HepG2 (cell line): ENCODE measurements at regions not wholly inside any gene's neighbourhood (a gene's known extent, or its start where the extent isn't known, plus 50 kb on each side); places are given as distances from the start of the nearest gene placed in this dataset.

Experiments used
- ATAC-seq: fragments of 200-7000 bp; cut with Tn5 transposase; 3 replicates; pipeline ENCODE4 v1.9.1; 2020; ENCODE audit warnings: mild to moderate bottlenecking, moderate library complexity
- BruUV-seq: library from RNA; stranded (reverse); fragments of 400-500 nt; replicated peaks from 2 replicates; lab custom pipeline; 2021; lab: Mats Ljungman, UMichigan
- CTCF ChIA-PET: fragments of 300-600 bp; formaldehyde crosslinking; extraction: SDS; loops from one replicate; lab custom pipeline; 2021; ENCODE audit warnings: low total read pairs, inconsistent platforms, low intra/inter-chr PET ratio; lab: Yijun Ruan, JAX
- POLR2A ChIA-PET: fragments of 350-600 bp; sonication (Branson Sonifier 250); formaldehyde crosslinking; loops from one replicate; lab custom pipeline; 2020; ENCODE audit warnings: antibody characterized with exemption, inconsistent platforms; lab: Yijun Ruan, JAX
- DNase-seq: peaks from one replicate; pipeline ENCODE4 v3.0.0-alpha.2; 2015; ENCODE audit warnings: low spot score
- FAIRE-seq: peaks from 3 replicates; lab custom pipeline; 2011; peaks lifted over from hg19 to GRCh38; lab: Jason Lieb, UNC
- H2AFZ ChIP-seq: one replicate; pipeline ENCODE4 v1.6.1; 2011; ENCODE audit warnings: low read length, inconsistent platforms
- H3K27ac ChIP-seq: fragments of 300-600 bp; 3 replicates; pipeline ENCODE4 v1.8.0; 2011; ENCODE audit warnings: mixed run types, mild to moderate bottlenecking, mixed read lengths, low read length, inconsistent platforms; ENCODE audit not compliant: insufficient read depth; ENCODE audit errors: extremely low read length
- H3K27me3 ChIP-seq, 2 experiments: fragments of 200-600 bp in 1 of 2; 2 replicates in 1 of 2; 3 replicates in 1 of 2; pipeline versions ENCODE4 v1.6.0 to v1.8.0; 2011; ENCODE audit warnings: low read length in 2 of 2, mild to moderate bottlenecking in 2 of 2, moderate library complexity in 2 of 2, inconsistent platforms in 1 of 2; ENCODE audit not compliant: insufficient read depth in 2 of 2, control insufficient read depth in 1 of 2
- H3K36me3 ChIP-seq, 2 experiments: fragments of 200-600 bp in 1 of 2; replicated peaks in 1 of 2; 2 replicates in 1 of 2; 3 replicates in 1 of 2; pipeline versions ENCODE4 v1.5.1 to v1.8.0; 2011; ENCODE audit warnings: low read length in 2 of 2, inconsistent platforms in 1 of 2; ENCODE audit not compliant: insufficient read depth in 2 of 2, control insufficient read depth in 1 of 2
- H3K4me1 ChIP-seq: 2 replicates; pipeline ENCODE4 v1.5.1; 2012; ENCODE audit warnings: low read length, inconsistent platforms; ENCODE audit not compliant: insufficient read depth
- H3K4me2 ChIP-seq: 2 replicates; pipeline ENCODE4 v1.6.0; 2011; ENCODE audit warnings: low read depth, low read length, inconsistent platforms
- H3K4me3 ChIP-seq, 3 experiments: fragments of 200-600 bp in 1 of 3; sonication (generic), shearing (Covaris generic) in 1 of 3; replicated peaks in 1 of 3; 2 replicates each; pipeline ENCODE4 v1.5.1; 2011 to 2016; ENCODE audit warnings: low read length in 3 of 3, inconsistent platforms in 2 of 3, low read depth in 2 of 3, mild to moderate bottlenecking in 2 of 3, control low read depth in 1 of 3, mixed read lengths in 1 of 3; ENCODE audit not compliant: insufficient read depth in 1 of 3
- H3K79me2 ChIP-seq: one replicate; pipeline ENCODE4 v1.6.1; 2011; ENCODE audit warnings: low read length, inconsistent platforms; ENCODE audit not compliant: insufficient read depth
- H3K9ac ChIP-seq: 2 replicates; pipeline ENCODE4 v1.6.0; 2011; ENCODE audit warnings: mild to moderate bottlenecking, low read depth, low read length, inconsistent platforms; ENCODE audit not compliant: insufficient read depth
- H3K9me3 ChIP-seq: 2 replicates; pipeline ENCODE4 v1.5.1; 2012; ENCODE audit warnings: mild to moderate bottlenecking, low read length
- H4K20me1 ChIP-seq: 2 replicates; pipeline ENCODE4 v1.6.0; 2011; ENCODE audit warnings: inconsistent platforms, mild to moderate bottlenecking, low read length, moderate library complexity; ENCODE audit not compliant: insufficient read depth
- AGO2 ChIP-seq: fragments of 200-400 bp; formaldehyde crosslinking; optimal IDR thresholded peaks from 2 replicates; pipeline ENCODE3; 2017; ENCODE audit warnings: mild to moderate bottlenecking, low read depth, low read length, moderate library complexity
- CENPBD1 ChIP-seq: sonication (generic); formaldehyde crosslinking; IDR thresholded peaks from 2 replicates; pipeline ENCODE4 v1.8.0; 2022; ENCODE audit warnings: missing genetic modification reagents, low read depth, mild to moderate bottlenecking, borderline replicate concordance
- CREM ChIP-seq, 2 experiments: sonication (generic) in 1 of 2; formaldehyde crosslinking in 1 of 2; IDR thresholded peaks; 2 replicates each; pipeline versions ENCODE4 v1.4.0 to v1.6.1; 2016 to 2020; ENCODE audit warnings: antibody characterized with exemption in 1 of 2, mild to moderate bottlenecking in 1 of 2, missing genetic modification reagents in 1 of 2
- GFI1 ChIP-seq: sonication (generic); formaldehyde crosslinking; IDR thresholded peaks from 2 replicates; pipeline ENCODE4 v1.5.0; 2020; ENCODE audit warnings: missing genetic modification reagents, mild to moderate bottlenecking, borderline replicate concordance
- HCFC1 ChIP-seq: fragments of 150-350 bp; IDR thresholded peaks from 2 replicates; pipeline ENCODE4 v1.6.1; 2014; ENCODE audit warnings: low read depth, low read length
- PRMT3 ChIP-seq: sonication (generic); formaldehyde crosslinking; IDR thresholded peaks from 2 replicates; pipeline ENCODE4 v1.8.1; 2022; ENCODE audit warnings: low read depth, mild to moderate bottlenecking, moderate library complexity, missing genetic modification reagents, borderline replicate concordance
- TAF1 ChIP-seq: sonication (generic); formaldehyde crosslinking; IDR thresholded peaks from 2 replicates; pipeline ENCODE4 v1.4.0; 2020; ENCODE audit warnings: missing genetic modification reagents
- YEATS2 ChIP-seq: sonication (generic); formaldehyde crosslinking; IDR thresholded peaks from 2 replicates; pipeline ENCODE4 v1.4.0; 2020; ENCODE audit warnings: missing genetic modification reagents, borderline replicate concordance
- ZNF230 ChIP-seq: sonication (generic); formaldehyde crosslinking; IDR thresholded peaks from 2 replicates; pipeline ENCODE4 v1.4.0; 2020; ENCODE audit warnings: mild to moderate bottlenecking, missing genetic modification reagents
- ZNF354B ChIP-seq: sonication (generic); formaldehyde crosslinking; IDR thresholded peaks from 2 replicates; pipeline ENCODE4 v1.8.0; 2022; ENCODE audit warnings: mild to moderate bottlenecking, missing genetic modification reagents
- ZNF772 ChIP-seq: sonication (generic); formaldehyde crosslinking; IDR thresholded peaks from 2 replicates; pipeline ENCODE4 v1.5.0; 2020; ENCODE audit warnings: mild to moderate bottlenecking, missing genetic modification reagents
- WGBS: methylation state at CpG from one replicate; pipeline ENCODE4 v1.1.6; 2017; ENCODE audit warnings: low lambda C conversion rate; 5-methylcytosine and 5-hydroxymethylcytosine counted together
- in situ Hi-C: cut with HindIII; loops from 2 replicates; pipeline ENCODE4 v1.10.0; 2017; ENCODE audit warnings: low pct_unique_long_range_greater_than_20kb; ENCODE audit not compliant: extremely low pct_ligation_motif_present
- intact Hi-C: fragments of 100-400 bp; cut with micrococcal nuclease; formaldehyde crosslinking; loops from one replicate; pipeline ENCODE4 v1.10.0; 2022; ENCODE audit not compliant: unreplicated experiment
- TF ChIP-seq, protein P1 (sequence below): sonication (generic); formaldehyde crosslinking; IDR thresholded peaks from 2 replicates; pipeline ENCODE4 v1.4.0; 2020; ENCODE audit warnings: mild to moderate bottlenecking, low read depth, missing genetic modification reagents
- TF ChIP-seq, protein P2 (sequence below): sonication (generic); formaldehyde crosslinking; IDR thresholded peaks from 2 replicates; pipeline ENCODE4 v1.4.0; 2020; ENCODE audit warnings: missing genetic modification reagents

- 5% methylated on average over 2 of the region's 2 CpGs for WGBS
- TF ChIP-seq ZNF354B (no peak), HCFC1 (no peak), AGO2 (no peak), CREM (IDR thresholded peaks at IDR 0.05) (no peak), CREM (CRISPR knock-in tag; IDR thresholded peaks at IDR 0.05) (no peak), GFI1 (CRISPR knock-in tag) (no peak), ZNF772 (no peak), CENPBD1 (no peak), ZNF230 (CRISPR knock-in tag) (no peak), TAF1 (CRISPR knock-in tag) (no peak), YEATS2 (no peak), PRMT3 (no peak)
- TF ChIP-seq, protein P1, sequence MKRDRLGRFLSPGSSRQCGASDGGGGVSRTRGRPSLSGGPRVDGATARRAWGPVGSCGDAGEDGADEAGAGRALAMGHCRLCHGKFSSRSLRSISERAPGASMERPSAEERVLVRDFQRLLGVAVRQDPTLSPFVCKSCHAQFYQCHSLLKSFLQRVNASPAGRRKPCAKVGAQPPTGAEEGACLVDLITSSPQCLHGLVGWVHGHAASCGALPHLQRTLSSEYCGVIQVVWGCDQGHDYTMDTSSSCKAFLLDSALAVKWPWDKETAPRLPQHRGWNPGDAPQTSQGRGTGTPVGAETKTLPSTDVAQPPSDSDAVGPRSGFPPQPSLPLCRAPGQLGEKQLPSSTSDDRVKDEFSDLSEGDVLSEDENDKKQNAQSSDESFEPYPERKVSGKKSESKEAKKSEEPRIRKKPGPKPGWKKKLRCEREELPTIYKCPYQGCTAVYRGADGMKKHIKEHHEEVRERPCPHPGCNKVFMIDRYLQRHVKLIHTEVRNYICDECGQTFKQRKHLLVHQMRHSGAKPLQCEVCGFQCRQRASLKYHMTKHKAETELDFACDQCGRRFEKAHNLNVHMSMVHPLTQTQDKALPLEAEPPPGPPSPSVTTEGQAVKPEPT (CRISPR knock-in tag): no peak
- TF ChIP-seq, protein P2, sequence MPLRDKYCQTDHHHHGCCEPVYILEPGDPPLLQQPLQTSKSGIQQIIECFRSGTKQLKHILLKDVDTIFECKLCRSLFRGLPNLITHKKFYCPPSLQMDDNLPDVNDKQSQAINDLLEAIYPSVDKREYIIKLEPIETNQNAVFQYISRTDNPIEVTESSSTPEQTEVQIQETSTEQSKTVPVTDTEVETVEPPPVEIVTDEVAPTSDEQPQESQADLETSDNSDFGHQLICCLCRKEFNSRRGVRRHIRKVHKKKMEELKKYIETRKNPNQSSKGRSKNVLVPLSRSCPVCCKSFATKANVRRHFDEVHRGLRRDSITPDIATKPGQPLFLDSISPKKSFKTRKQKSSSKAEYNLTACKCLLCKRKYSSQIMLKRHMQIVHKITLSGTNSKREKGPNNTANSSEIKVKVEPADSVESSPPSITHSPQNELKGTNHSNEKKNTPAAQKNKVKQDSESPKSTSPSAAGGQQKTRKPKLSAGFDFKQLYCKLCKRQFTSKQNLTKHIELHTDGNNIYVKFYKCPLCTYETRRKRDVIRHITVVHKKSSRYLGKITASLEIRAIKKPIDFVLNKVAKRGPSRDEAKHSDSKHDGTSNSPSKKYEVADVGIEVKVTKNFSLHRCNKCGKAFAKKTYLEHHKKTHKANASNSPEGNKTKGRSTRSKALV: no peak
- Histone ChIP-seq H4K20me1 (no peaks in the 10 kb centered on the region), H3K4me3 (no peak overlapping the region), H3K4me2 (no peak overlapping the region), H3K79me2 (no peaks in the 10 kb centered on the region), H3K27me3 (no peaks in the 10 kb centered on the region), H2AFZ (no peak overlapping the region), H3K9me3 (peaks cover 4% of the 10 kb centered on the region; the same call in 1 of the 2 replicates), H3K9ac (no peak overlapping the region), H3K27ac (no peak overlapping the region), H3K4me1 (no peaks in the 10 kb centered on the region), H3K36me3 (no peaks in the 10 kb centered on the region)
- ChIA-PET POLR2A (no interaction called here), CTCF (no interaction called here)
- intact Hi-C loops: no loop called here
- DNase-seq (no peak), ATAC-seq (no peak), FAIRE-seq (no peak)
- in situ Hi-C loops: no loop called here
- BruUV-seq: no TSS peak
Measured at GRCh38 chr10:36463390-36463789, 662.0 kb upstream of the ANKRD30A start.
